Liver (tissue), 8 donors: ENCODE measurements at regions not wholly inside any gene's neighbourhood (a gene's known extent, or its start where the extent isn't known, plus 50 kb on each side); places are given as distances from the start of the nearest gene placed in this dataset.

Source experiments
- DNase-seq: peaks from one replicate; pipeline ENCODE4 v3.0.0-alpha.2; 2017; ENCODE audit warnings: low spot score
- H3K27ac ChIP-seq, 2 donors: one replicate each; pipeline ENCODE4 v1.7.0; 2013; ENCODE audit warnings: inconsistent platforms in 2 of 2, low read length in 2 of 2, control low read depth in 1 of 2, low read depth in 1 of 2, mild to moderate bottlenecking in 1 of 2
- H3K27me3 ChIP-seq, 4 donors: one replicate each; pipeline versions ENCODE4 v1.6.1 to v1.7.0; 2013; ENCODE audit warnings: low read length in 3 of 4, inconsistent platforms in 1 of 4, mild to moderate bottlenecking in 1 of 4, moderate library complexity in 1 of 4; ENCODE audit not compliant: control insufficient read depth in 4 of 4, insufficient read depth in 4 of 4
- H3K36me3 ChIP-seq, 4 donors: one replicate each; pipeline versions ENCODE4 v1.6.1 to v1.7.0; 2013; ENCODE audit warnings: low read length in 3 of 4, mild to moderate bottlenecking in 3 of 4, low read depth in 1 of 4, moderate library complexity in 1 of 4; ENCODE audit not compliant: control insufficient read depth in 4 of 4, insufficient read depth in 3 of 4
- H3K4me1 ChIP-seq, 4 donors: one replicate each; pipeline versions ENCODE4 v1.6.1 to v1.7.0; 2013; ENCODE audit warnings: low read length in 3 of 4, mild to moderate bottlenecking in 3 of 4, moderate library complexity in 1 of 4; ENCODE audit not compliant: control insufficient read depth in 4 of 4, insufficient read depth in 4 of 4
- H3K4me3 ChIP-seq, 3 donors: one replicate each; pipeline versions ENCODE4 v1.6.1 to v1.7.0; 2013; ENCODE audit warnings: low read length in 3 of 3, control low read depth in 1 of 3, low read depth in 1 of 3, mild to moderate bottlenecking in 1 of 3
- H3K9ac ChIP-seq, 2 donors: one replicate each; pipeline ENCODE4 v1.7.0; 2013; ENCODE audit warnings: low read length in 2 of 2, mild to moderate bottlenecking in 2 of 2, moderate library complexity in 2 of 2, control low read depth in 1 of 2, low read depth in 1 of 2
- H3K9me3 ChIP-seq, 4 donors: one replicate each; pipeline versions ENCODE4 v1.6.1 to v1.7.0; 2013; ENCODE audit warnings: low read length in 3 of 4; ENCODE audit not compliant: control insufficient read depth in 4 of 4
- CTCF ChIP-seq: fragments of 150-350 bp; IDR thresholded peaks from 2 replicates; pipeline ENCODE4 v1.5.1; 2017; ENCODE audit warnings: improper control_type of control experiment, low read depth, low read length; ENCODE audit not compliant: missing input control
- EGR1 ChIP-seq, 2 donors: IDR thresholded peaks; 2 replicates each; pipeline ENCODE4 v1.6.1; 2016 to 2018; ENCODE audit warnings: antibody characterized with exemption in 2 of 2, low read depth in 2 of 2
- FOXA1 ChIP-seq: IDR thresholded peaks from 2 replicates; pipeline ENCODE4 v1.6.1; 2016; ENCODE audit warnings: antibody characterized with exemption
- FOXA2 ChIP-seq: IDR thresholded peaks from 2 replicates; pipeline ENCODE4 v1.6.1; 2016; ENCODE audit warnings: antibody characterized with exemption
- GABPA ChIP-seq, 2 donors: IDR thresholded peaks in 1 of 2; conservative IDR thresholded peaks in 1 of 2; 2 replicates each; pipeline ENCODE4 v1.6.1; 2016; ENCODE audit warnings: antibody characterized with exemption in 2 of 2, mild to moderate bottlenecking in 1 of 2, moderate library complexity in 1 of 2
- HNF4A ChIP-seq, 2 donors: conservative IDR thresholded peaks; 2 replicates each; pipeline ENCODE4 v1.6.1; 2016; ENCODE audit warnings: antibody characterized with exemption in 2 of 2, mild to moderate bottlenecking in 2 of 2
- HNF4G ChIP-seq: IDR thresholded peaks from 2 replicates; pipeline ENCODE4 v1.6.1; 2016; ENCODE audit warnings: antibody characterized with exemption
- JUND ChIP-seq, 2 donors: IDR thresholded peaks; 2 replicates each; pipeline ENCODE4 v1.6.1; 2016; ENCODE audit warnings: antibody characterized with exemption in 2 of 2
- MAX ChIP-seq: IDR thresholded peaks from 2 replicates; pipeline ENCODE4 v1.6.1; 2016; ENCODE audit warnings: antibody characterized with exemption
- NR2F2 ChIP-seq: IDR thresholded peaks from 2 replicates; pipeline ENCODE4 v1.6.1; 2016; ENCODE audit warnings: antibody characterized with exemption
- RAD21 ChIP-seq, 2 donors: IDR thresholded peaks; 2 replicates each; pipeline ENCODE4 v1.6.1; 2016; ENCODE audit warnings: antibody characterized with exemption in 2 of 2, mild to moderate bottlenecking in 2 of 2
- RXRA ChIP-seq, 2 donors: IDR thresholded peaks; 2 replicates each; pipeline ENCODE4 v1.6.1; 2017 to 2018; ENCODE audit warnings: antibody characterized with exemption in 2 of 2, mild to moderate bottlenecking in 1 of 2
- SP1 ChIP-seq: IDR thresholded peaks from 2 replicates; pipeline ENCODE4 v1.6.1; 2018; ENCODE audit warnings: antibody characterized with exemption, mild to moderate bottlenecking
- TAF1 ChIP-seq: conservative IDR thresholded peaks from 2 replicates; pipeline ENCODE4 v1.6.1; 2016; ENCODE audit warnings: antibody characterized with exemption, mild to moderate bottlenecking
- YY1 ChIP-seq: IDR thresholded peaks from 2 replicates; pipeline ENCODE4 v1.6.1; 2016; ENCODE audit warnings: antibody characterized with exemption, mild to moderate bottlenecking
- WGBS: extraction: QIAGEN DNeasy Blood & Tissue Kit; methylation state at CpG from one replicate; pipeline ENCODE4 v1.1.7; 2013; 5-methylcytosine and 5-hydroxymethylcytosine counted together
- TF ChIP-seq, protein P1 (sequence below): IDR thresholded peaks from 2 replicates; pipeline ENCODE4 v1.6.1; 2016; ENCODE audit warnings: antibody characterized with exemption, mild to moderate bottlenecking
- TF ChIP-seq, protein P2 (sequence below): IDR thresholded peaks from 2 replicates; pipeline ENCODE4 v1.6.1; 2016; ENCODE audit warnings: antibody characterized with exemption
- TF ChIP-seq, protein P3 (sequence below): IDR thresholded peaks from 2 replicates; pipeline ENCODE4 v1.6.1; 2016; ENCODE audit warnings: antibody characterized with exemption
- donor health status: healthy.
- donor health status: healthy.
- donor health status: healthy.
- donor health status: healthy.
- donor health status: healthy.

DNA sequence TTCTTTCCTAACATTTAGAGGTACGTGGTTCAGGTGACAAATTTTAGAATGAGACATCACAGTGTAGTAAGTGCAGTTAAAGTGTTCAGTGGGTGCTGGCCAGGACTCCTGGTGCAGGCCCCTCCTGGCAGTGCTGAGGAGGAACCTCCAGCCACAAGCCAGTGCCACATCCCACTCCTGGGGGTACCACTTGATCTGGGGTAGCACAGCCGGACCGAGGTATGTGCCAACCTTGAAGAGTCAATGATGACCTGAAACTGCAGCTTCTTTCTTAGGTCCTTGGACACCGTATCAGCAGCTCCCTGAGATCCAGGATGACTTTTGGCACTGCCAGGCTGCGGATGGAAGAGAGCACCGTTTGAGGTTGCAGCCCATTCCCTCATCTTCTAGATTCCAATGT is 310.4 kb upstream of the IRX4 start:
- no peaks in the 10 kb centered on the region for H3K36me3 ChIP-seq
- no peak overlapping the region for H3K9ac ChIP-seq
- H3K4me1 ChIP-seq: no peaks in the 10 kb centered on the region
- H3K9me3 ChIP-seq: peaks cover 0 to 4% (median 2%) of the 10 kb centered on the region in 4 donors
- TF ChIP-seq RXRA (IDR thresholded peaks at IDR 0.05): no peak
- no peak for TF ChIP-seq JUND (IDR thresholded peaks at IDR 0.05)
- TF ChIP-seq, protein P1, sequence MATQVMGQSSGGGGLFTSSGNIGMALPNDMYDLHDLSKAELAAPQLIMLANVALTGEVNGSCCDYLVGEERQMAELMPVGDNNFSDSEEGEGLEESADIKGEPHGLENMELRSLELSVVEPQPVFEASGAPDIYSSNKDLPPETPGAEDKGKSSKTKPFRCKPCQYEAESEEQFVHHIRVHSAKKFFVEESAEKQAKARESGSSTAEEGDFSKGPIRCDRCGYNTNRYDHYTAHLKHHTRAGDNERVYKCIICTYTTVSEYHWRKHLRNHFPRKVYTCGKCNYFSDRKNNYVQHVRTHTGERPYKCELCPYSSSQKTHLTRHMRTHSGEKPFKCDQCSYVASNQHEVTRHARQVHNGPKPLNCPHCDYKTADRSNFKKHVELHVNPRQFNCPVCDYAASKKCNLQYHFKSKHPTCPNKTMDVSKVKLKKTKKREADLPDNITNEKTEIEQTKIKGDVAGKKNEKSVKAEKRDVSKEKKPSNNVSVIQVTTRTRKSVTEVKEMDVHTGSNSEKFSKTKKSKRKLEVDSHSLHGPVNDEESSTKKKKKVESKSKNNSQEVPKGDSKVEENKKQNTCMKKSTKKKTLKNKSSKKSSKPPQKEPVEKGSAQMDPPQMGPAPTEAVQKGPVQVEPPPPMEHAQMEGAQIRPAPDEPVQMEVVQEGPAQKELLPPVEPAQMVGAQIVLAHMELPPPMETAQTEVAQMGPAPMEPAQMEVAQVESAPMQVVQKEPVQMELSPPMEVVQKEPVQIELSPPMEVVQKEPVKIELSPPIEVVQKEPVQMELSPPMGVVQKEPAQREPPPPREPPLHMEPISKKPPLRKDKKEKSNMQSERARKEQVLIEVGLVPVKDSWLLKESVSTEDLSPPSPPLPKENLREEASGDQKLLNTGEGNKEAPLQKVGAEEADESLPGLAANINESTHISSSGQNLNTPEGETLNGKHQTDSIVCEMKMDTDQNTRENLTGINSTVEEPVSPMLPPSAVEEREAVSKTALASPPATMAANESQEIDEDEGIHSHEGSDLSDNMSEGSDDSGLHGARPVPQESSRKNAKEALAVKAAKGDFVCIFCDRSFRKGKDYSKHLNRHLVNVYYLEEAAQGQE: no peak
- TF ChIP-seq YY1: no peak
- no peak for TF ChIP-seq FOXA2
- TF ChIP-seq RAD21 (IDR thresholded peaks at IDR 0.05): no peak
- TF ChIP-seq CTCF: no peak
- TF ChIP-seq HNF4A (conservative IDR thresholded peaks at IDR 0.05): no peak
- no peak for TF ChIP-seq HNF4G
- TF ChIP-seq EGR1 (IDR thresholded peaks at IDR 0.05; ENCODE audit: low read depth in 2 of 2): no peak
- no peak for TF ChIP-seq MAX
- TF ChIP-seq, protein P2, sequence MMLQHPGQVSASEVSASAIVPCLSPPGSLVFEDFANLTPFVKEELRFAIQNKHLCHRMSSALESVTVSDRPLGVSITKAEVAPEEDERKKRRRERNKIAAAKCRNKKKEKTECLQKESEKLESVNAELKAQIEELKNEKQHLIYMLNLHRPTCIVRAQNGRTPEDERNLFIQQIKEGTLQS: no peak
- TF ChIP-seq, protein P3, sequence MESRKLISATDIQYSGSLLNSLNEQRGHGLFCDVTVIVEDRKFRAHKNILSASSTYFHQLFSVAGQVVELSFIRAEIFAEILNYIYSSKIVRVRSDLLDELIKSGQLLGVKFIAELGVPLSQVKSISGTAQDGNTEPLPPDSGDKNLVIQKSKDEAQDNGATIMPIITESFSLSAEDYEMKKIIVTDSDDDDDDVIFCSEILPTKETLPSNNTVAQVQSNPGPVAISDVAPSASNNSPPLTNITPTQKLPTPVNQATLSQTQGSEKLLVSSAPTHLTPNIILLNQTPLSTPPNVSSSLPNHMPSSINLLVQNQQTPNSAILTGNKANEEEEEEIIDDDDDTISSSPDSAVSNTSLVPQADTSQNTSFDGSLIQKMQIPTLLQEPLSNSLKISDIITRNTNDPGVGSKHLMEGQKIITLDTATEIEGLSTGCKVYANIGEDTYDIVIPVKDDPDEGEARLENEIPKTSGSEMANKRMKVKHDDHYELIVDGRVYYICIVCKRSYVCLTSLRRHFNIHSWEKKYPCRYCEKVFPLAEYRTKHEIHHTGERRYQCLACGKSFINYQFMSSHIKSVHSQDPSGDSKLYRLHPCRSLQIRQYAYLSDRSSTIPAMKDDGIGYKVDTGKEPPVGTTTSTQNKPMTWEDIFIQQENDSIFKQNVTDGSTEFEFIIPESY: no peak
- no peak for TF ChIP-seq SP1
- TF ChIP-seq NR2F2: no peak
- no peak for TF ChIP-seq GABPA (IDR thresholded peaks at IDR 0.05 in 1 of 2, conservative IDR thresholded peaks at IDR 0.05 in 1 of 2)
- no peak for TF ChIP-seq TAF1
- no peak for TF ChIP-seq FOXA1
- WGBS: 66% methylated on average over 6 of the region's 6 CpGs
- no peak overlapping the region for H3K27ac ChIP-seq
- DNase-seq: no peak
- no peak overlapping the region for H3K4me3 ChIP-seq
- H3K27me3 ChIP-seq: no peaks in the 10 kb centered on the region

DNA sequence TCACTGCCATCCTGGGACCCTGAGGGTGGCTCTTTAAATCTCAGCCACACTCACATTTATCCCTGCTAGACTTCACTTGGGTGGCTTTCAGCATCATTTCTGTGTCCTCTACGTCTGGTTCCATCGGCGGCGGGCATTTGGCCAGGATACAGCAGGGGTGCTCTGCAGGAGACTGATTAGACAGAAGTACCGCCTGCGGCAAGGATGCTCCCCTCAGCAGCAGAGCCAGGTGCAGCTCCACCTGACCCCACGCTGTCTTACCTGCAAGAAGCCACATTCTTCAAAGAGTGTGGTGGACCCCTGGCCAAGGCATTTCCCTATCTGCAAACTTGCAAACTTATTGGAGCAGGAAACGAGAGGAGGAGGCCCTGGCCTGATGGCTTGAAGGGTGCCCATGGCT is 309.8 kb upstream of the IRX4 start:
- DNase-seq: no peak
- Histone ChIP-seq H3K36me3 (no peaks in the 10 kb centered on the region), H3K27ac (no peak overlapping the region), H3K4me1 (no peaks in the 10 kb centered on the region), H3K4me3 (no peak overlapping the region), H3K9ac (no peak overlapping the region), H3K27me3 (no peaks in the 10 kb centered on the region), H3K9me3 (peaks cover 0 to 4% (median 2%) of the 10 kb centered on the region in 4 donors)
- TF ChIP-seq YY1: no peak
- TF ChIP-seq FOXA1: no peak
- no peak for TF ChIP-seq NR2F2
- no peak for TF ChIP-seq HNF4A (conservative IDR thresholded peaks at IDR 0.05)
- TF ChIP-seq JUND (IDR thresholded peaks at IDR 0.05): no peak
- TF ChIP-seq, protein P1: no peak
- no peak for TF ChIP-seq TAF1
- no peak for TF ChIP-seq RAD21 (IDR thresholded peaks at IDR 0.05)
- WGBS: 69% methylated on average over 8 of the region's 8 CpGs
